Neuronal stem cell (in vitro differentiated cells): ENCODE measurements at regions not wholly inside any gene's neighbourhood (a gene's known extent, or its start where the extent isn't known, plus 50 kb on each side); places are given as distances from the start of the nearest gene placed in this dataset.
"Not testable (repeated sequence)": the region's sequence is repeated elsewhere in the genome, so short reads cannot be mapped to it uniquely, and the experiment has no call there.

Source experiments
- DNase-seq: peaks from one replicate; pipeline ENCODE4 v3.0.0-alpha.2; 2013; ENCODE audit warnings: low spot score
- H2AFZ ChIP-seq: one replicate; pipeline ENCODE4 v1.6.1; 2013; ENCODE audit warnings: mild to moderate bottlenecking, low read length, inconsistent platforms
- H2AK5ac ChIP-seq: 2 replicates; pipeline ENCODE4 v1.6.1; 2013; ENCODE audit warnings: low read depth, mild to moderate bottlenecking, inconsistent platforms, low read length, moderate library complexity, mixed read lengths
- H2BK120ac ChIP-seq: 2 replicates; pipeline ENCODE4 v1.6.1; 2013; ENCODE audit warnings: low read depth, mild to moderate bottlenecking, inconsistent platforms, low read length, moderate library complexity, mixed read lengths
- H2BK12ac ChIP-seq: one replicate; pipeline ENCODE4 v1.6.1; 2013; ENCODE audit warnings: low read length, inconsistent platforms
- H2BK15ac ChIP-seq: 2 replicates; pipeline ENCODE4 v1.6.1; 2013; ENCODE audit warnings: mild to moderate bottlenecking, low read length, inconsistent platforms, mixed read lengths
- H2BK5ac ChIP-seq: one replicate; pipeline ENCODE4 v1.6.1; 2013; ENCODE audit warnings: inconsistent platforms, mild to moderate bottlenecking, low read length, moderate library complexity
- H3K14ac ChIP-seq: one replicate; pipeline ENCODE4 v1.6.1; 2013; ENCODE audit warnings: low read length, inconsistent platforms
- H3K18ac ChIP-seq: 2 replicates; pipeline ENCODE4 v1.6.1; 2013; ENCODE audit warnings: low read length, inconsistent platforms
- H3K23ac ChIP-seq: 2 replicates; pipeline ENCODE4 v1.6.1; 2013; ENCODE audit warnings: low read depth, mild to moderate bottlenecking, mixed read lengths, low read length, inconsistent platforms; ENCODE audit not compliant: poor library complexity
- H3K27ac ChIP-seq: replicated peaks from 3 replicates; pipeline ENCODE4 v1.5.1; 2013; ENCODE audit warnings: low read length, inconsistent platforms
- H3K27me3 ChIP-seq, 3 experiments: 2 replicates each; pipeline ENCODE4 v1.6.1; 2013; ENCODE audit warnings: low read length in 3 of 3, mild to moderate bottlenecking in 2 of 3, inconsistent platforms in 1 of 3, low read depth in 1 of 3, mixed read lengths in 1 of 3, moderate library complexity in 1 of 3; ENCODE audit not compliant: control insufficient read depth in 3 of 3, insufficient read depth in 3 of 3
- H3K36me3 ChIP-seq, 2 donors: replicated peaks in 1 of 2; 2 replicates each; pipeline ENCODE4 v1.6.1; 2013; ENCODE audit warnings: low read length in 2 of 2; ENCODE audit not compliant: control insufficient read depth in 2 of 2, insufficient read depth in 2 of 2
- H3K4ac ChIP-seq: 2 replicates; pipeline ENCODE4 v1.6.1; 2013; ENCODE audit warnings: inconsistent platforms, mild to moderate bottlenecking, low read length, moderate library complexity
- H3K4me1 ChIP-seq, 2 donors: 1 replicate in 1 of 2; 2 replicates in 1 of 2; pipeline ENCODE4 v1.6.1; 2013; ENCODE audit warnings: low read length in 2 of 2, low read depth in 1 of 2; ENCODE audit not compliant: control insufficient read depth in 2 of 2, insufficient read depth in 1 of 2
- H3K4me2 ChIP-seq: one replicate; pipeline ENCODE4 v1.6.1; 2013; ENCODE audit warnings: mild to moderate bottlenecking, low read length, inconsistent platforms; ENCODE audit not compliant: insufficient read depth, poor library complexity, severe bottlenecking
- H3K4me3 ChIP-seq, 2 donors: 2 replicates each; pipeline ENCODE4 v1.5.1; 2013; ENCODE audit warnings: low read length in 2 of 2, mild to moderate bottlenecking in 2 of 2, inconsistent platforms in 1 of 2, moderate library complexity in 1 of 2
- H3K79me1 ChIP-seq: one replicate; pipeline ENCODE4 v1.6.1; 2013; ENCODE audit warnings: low read depth, mild to moderate bottlenecking, inconsistent platforms, low read length, moderate library complexity
- H3K9ac ChIP-seq: one replicate; pipeline ENCODE4 v1.6.1; 2013; ENCODE audit warnings: mild to moderate bottlenecking, low read depth, low read length, inconsistent platforms; ENCODE audit not compliant: poor library complexity
- H3K9me3 ChIP-seq, 2 donors: replicated peaks in 1 of 2; 2 replicates each; pipeline versions ENCODE3 to v1.6.1; 2013; ENCODE audit warnings: low read length in 2 of 2, mild to moderate bottlenecking in 2 of 2, inconsistent platforms in 1 of 2, low read depth in 1 of 2, mixed read lengths in 1 of 2, moderate library complexity in 1 of 2; ENCODE audit not compliant: control insufficient read depth in 2 of 2, insufficient read depth in 1 of 2
- H4K8ac ChIP-seq: one replicate; pipeline ENCODE4 v1.6.1; 2013; ENCODE audit warnings: low read depth, mild to moderate bottlenecking, inconsistent platforms, low read length, moderate library complexity
- H4K91ac ChIP-seq: one replicate; pipeline ENCODE4 v1.6.1; 2013; ENCODE audit warnings: low read length, low read depth, mild to moderate bottlenecking, inconsistent platforms; ENCODE audit not compliant: poor library complexity
- WGBS, 2 donors: extraction: QIAGEN DNeasy Blood & Tissue Kit; methylation state at CpG; one replicate each; pipeline ENCODE4 v1.1.7; 2013; ENCODE audit warnings: missing lambda C conversion rate in 2 of 2, mixed read lengths in 1 of 2; ENCODE audit not compliant: insufficient read length in 2 of 2, insufficient replicate concordance in 1 of 2; ENCODE audit errors: extremely low coverage in 2 of 2; 5-methylcytosine and 5-hydroxymethylcytosine counted together

DNA sequence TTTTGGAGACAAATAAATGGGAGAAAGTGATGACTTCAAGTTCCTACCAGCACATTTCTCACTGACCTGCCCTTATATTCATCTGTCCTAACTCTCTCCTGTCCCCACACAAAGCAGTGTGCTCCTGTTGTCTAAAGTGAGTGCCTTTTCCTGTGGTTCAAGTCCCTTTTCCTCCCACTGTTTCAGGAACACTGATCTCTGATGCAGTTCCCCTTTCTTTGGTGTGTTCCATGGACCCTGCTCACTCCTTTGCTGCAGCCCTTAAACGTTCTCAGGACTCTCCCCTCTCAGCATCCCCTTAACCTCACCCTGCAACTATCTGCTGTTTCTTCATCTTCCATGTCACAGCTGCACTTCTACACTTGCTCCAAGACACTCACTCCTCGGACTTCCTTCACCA, 195.8 kb upstream of the ETV3 start:
- no peak overlapping the region for H2BK120ac ChIP-seq
- no peaks in the 10 kb centered on the region for H3K79me1 ChIP-seq
- no peak overlapping the region for H3K14ac ChIP-seq
- H2AK5ac ChIP-seq: no peak overlapping the region
- WGBS, 2 donors: no CpG with 5 or more reads among the region's 2 CpGs
- H3K18ac ChIP-seq: no peak overlapping the region
- H3K4me1 ChIP-seq: no peaks in the 10 kb centered on the region
- no peak overlapping the region for H3K4ac ChIP-seq
- H3K27ac ChIP-seq: no peak overlapping the region
- H2BK5ac ChIP-seq: no peak overlapping the region
- H3K9ac ChIP-seq: no peak overlapping the region
- H3K27me3 ChIP-seq: no peaks in the 10 kb centered on the region
- no peak overlapping the region for H2BK12ac ChIP-seq
- H2BK15ac ChIP-seq: no peak overlapping the region
- H3K4me3 ChIP-seq: no peak overlapping the region
- no peak overlapping the region for H2AFZ ChIP-seq
- H3K23ac ChIP-seq: no peak overlapping the region
- H4K8ac ChIP-seq: no peak overlapping the region
- no peak overlapping the region for H3K4me2 ChIP-seq
- no peaks in the 10 kb centered on the region for H3K9me3 ChIP-seq
- H4K91ac ChIP-seq: no peak overlapping the region
- H3K36me3 ChIP-seq: no peaks in the 10 kb centered on the region
- DNase-seq: no peak

DNA sequence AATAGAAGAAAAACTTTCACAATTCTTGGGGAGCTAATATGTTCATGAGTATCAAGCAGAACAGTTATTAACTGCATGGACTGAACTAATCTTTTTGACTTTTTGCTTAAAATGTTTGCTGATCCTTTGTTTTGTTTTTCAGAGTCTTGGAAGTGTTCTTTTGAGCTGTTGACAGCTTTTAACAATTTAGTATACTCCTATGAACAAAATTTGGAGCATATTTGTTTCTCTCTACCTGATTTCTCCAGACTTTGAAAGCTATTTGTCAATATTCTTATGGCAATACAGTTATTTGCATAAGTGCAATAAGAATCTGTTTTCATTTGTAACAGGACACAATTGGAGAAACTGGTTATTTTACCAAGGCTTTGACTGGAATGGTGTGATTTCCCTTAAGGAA, 192.0 kb upstream of the ETV3 start:
- not testable (repeated sequence) for H2BK5ac ChIP-seq, H4K8ac ChIP-seq, H2BK120ac ChIP-seq, H2AK5ac ChIP-seq, H3K18ac ChIP-seq, DNase-seq, H3K23ac ChIP-seq, H4K91ac ChIP-seq, H3K36me3 ChIP-seq, H3K9me3 ChIP-seq, H2BK15ac ChIP-seq, H3K9ac ChIP-seq, H2AFZ ChIP-seq, H3K4me1 ChIP-seq, H3K79me1 ChIP-seq, H3K4me3 ChIP-seq, H3K4ac ChIP-seq, H2BK12ac ChIP-seq, H3K14ac ChIP-seq, H3K27me3 ChIP-seq, H3K4me2 ChIP-seq, H3K27ac ChIP-seq

DNA sequence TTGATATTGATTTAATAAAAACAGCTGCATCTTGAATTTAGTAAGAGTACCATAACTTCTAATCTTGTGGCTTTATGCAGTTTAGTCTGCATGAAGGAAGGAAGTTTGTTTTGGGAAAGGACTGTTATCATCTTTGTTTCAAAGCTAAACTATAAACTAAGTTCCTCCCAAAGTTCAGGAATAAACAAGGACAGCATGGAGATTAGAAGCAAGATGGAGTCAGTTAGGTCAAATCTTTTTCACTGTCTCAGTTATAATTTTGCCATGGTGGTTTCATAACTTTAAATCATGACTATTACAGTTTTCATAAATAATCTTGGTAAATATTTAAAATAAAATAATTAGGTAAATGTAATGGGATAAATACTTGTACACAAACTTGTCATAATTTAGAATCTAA, 189.9 kb upstream of the ETV3 start:
- not testable (repeated sequence) for H4K91ac ChIP-seq, H3K79me1 ChIP-seq, H3K9ac ChIP-seq, H3K14ac ChIP-seq, H3K9me3 ChIP-seq, H2BK120ac ChIP-seq, H3K4me3 ChIP-seq, H3K18ac ChIP-seq, H2BK15ac ChIP-seq, H3K4me2 ChIP-seq, H3K36me3 ChIP-seq, H2AFZ ChIP-seq, H2BK12ac ChIP-seq, H3K4ac ChIP-seq, H2AK5ac ChIP-seq, H3K27me3 ChIP-seq, H3K23ac ChIP-seq, H4K8ac ChIP-seq, H3K4me1 ChIP-seq, DNase-seq, H2BK5ac ChIP-seq, H3K27ac ChIP-seq

DNA sequence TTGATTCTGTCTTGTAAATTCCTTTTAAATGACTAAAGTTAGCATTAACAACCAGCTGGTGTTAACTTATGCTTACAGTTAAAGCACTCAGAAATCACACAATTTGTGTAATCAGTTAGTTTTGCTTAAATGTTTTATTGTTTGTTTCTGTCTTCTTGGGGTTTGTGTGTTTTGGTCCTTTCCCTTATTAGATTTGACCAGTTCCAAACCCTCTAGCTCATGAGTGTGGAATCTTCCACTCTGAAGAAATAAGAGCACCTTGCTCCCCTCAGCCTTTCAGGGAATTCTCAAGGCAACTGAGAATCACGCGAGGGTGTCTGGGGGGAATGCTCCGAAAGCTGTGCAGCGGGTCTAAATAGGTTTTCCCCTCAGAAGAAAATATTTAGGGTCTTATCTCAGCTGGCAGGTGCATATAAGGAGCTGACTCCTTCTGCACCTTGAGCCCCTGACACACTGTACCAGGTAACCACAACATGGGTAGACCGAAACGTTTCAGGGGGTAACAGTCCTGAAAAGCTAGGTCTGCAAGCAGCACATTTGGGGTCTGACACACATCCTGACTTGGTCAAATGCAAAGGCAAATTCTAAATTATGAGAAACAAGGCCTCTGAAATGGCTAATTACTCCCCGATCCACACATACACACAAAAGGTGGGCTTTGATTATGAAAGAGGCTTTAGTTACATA, 188.1 kb upstream of the ETV3 start:
- Histone ChIP-seq H2AFZ (no peak overlapping the region), H3K9me3 (no peaks in the 10 kb centered on the region), H3K27ac (no peak overlapping the region), H3K4me2 (no peak overlapping the region), H3K18ac (no peak overlapping the region), H3K9ac (no peak overlapping the region), H2AK5ac (no peak overlapping the region), H3K23ac (no peak overlapping the region), H3K4ac (no peak overlapping the region), H4K91ac (no peak overlapping the region), H2BK5ac (no peak overlapping the region), H3K79me1 (no peaks in the 10 kb centered on the region), H3K14ac (no peak overlapping the region), H2BK120ac (no peak overlapping the region), H2BK12ac (no peak overlapping the region), H3K36me3 (no peaks in the 10 kb centered on the region), H3K4me3 (no peak overlapping the region), H4K8ac (no peak overlapping the region), H2BK15ac (no peak overlapping the region), H3K27me3 (no peaks in the 10 kb centered on the region), H3K4me1 (no peaks in the 10 kb centered on the region)
- DNase-seq: no peak
- no CpG with 5 or more reads among the region's 7 CpGs for WGBS, 2 donors
